ENCODE measurements at regions not wholly inside any gene's neighbourhood (a gene's known extent, or its start where the extent isn't known, plus 50 kb on each side); places are given as distances from the start of the nearest gene placed in this dataset.

GRCh38 chr2:120803764-120804335, 68.2 kb downstream of the GLI2 start:
- no peak for TF ChIP-seq CTCF (IDR thresholded peaks at IDR 0.05)
- TF ChIP-seq EZH2 (IDR thresholded peaks at IDR 0.05; ENCODE audit: borderline replicate concordance, insufficient read depth, low read depth, low read length, poor library complexity, severe bottlenecking): no peak

All from B cell (primary cell).